ENCODE measurements at regions not wholly inside any gene's neighbourhood (a gene's known extent, or its start where the extent isn't known, plus 50 kb on each side); places are given as distances from the start of the nearest gene placed in this dataset.

DNA sequence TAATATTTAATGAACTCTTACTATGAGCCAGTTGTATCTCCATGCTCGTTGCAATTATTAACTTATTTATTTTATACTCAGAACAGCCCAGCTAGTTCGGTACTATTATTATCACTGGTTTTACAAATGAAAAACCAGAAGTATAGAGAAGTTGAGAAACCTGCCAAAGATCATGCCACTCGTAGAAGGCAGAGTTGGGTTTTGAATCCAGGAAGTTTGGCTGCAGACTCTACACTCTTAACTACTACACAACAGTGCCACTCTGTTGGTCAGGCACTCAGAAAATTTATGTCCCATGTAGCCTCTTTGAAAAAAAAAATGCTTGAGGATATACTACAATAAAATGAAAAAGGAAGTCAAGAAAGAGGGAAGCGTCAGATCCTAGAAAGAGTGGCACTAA is 71.5 kb upstream of the ARID2 start:
- Histone ChIP-seq H3K36me3 (no peaks in the 10 kb centered on the region), H3K27me3 (no peaks in the 10 kb centered on the region), H3K27ac (no peak overlapping the region), H3K4me1 (peaks cover 0 to 5% of the 10 kb centered on the region in 2 donors), H3K9me3 (no peaks in the 10 kb centered on the region), H3K4me3 (no peak overlapping the region)
- DNase-seq = no peak
- no peak for ATAC-seq
- TF ChIP-seq, protein P1, sequence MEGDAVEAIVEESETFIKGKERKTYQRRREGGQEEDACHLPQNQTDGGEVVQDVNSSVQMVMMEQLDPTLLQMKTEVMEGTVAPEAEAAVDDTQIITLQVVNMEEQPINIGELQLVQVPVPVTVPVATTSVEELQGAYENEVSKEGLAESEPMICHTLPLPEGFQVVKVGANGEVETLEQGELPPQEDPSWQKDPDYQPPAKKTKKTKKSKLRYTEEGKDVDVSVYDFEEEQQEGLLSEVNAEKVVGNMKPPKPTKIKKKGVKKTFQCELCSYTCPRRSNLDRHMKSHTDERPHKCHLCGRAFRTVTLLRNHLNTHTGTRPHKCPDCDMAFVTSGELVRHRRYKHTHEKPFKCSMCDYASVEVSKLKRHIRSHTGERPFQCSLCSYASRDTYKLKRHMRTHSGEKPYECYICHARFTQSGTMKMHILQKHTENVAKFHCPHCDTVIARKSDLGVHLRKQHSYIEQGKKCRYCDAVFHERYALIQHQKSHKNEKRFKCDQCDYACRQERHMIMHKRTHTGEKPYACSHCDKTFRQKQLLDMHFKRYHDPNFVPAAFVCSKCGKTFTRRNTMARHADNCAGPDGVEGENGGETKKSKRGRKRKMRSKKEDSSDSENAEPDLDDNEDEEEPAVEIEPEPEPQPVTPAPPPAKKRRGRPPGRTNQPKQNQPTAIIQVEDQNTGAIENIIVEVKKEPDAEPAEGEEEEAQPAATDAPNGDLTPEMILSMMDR (IDR thresholded peaks at IDR 0.05) = no peak
- intact Hi-C loops (cut with DNase I) = no loop called here

DNA sequence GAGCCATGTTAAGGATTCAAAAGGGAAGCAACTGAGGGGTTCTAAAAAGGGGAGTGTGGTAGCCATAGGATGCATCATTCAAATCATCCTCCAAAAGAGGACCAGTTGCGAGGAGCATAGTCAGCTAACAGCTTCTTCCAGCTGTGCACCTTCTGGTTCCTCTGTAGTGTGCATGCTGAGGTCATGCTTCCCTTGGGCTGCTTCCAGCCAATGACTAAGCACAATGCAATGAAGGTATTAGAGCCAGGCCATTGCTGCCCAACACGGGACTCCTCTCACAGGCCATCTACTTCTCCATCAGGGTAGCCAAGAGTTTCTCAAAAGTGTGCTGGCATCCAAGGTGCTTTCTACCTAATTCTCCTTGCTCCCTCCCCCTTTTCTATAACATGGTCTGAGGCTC is 69.2 kb upstream of the ARID2 start:
- peaks cover 0 to 5% of the 10 kb centered on the region in 2 donors for H3K4me1 ChIP-seq
- intact Hi-C loops (cut with DNase I) = no loop called here
- H3K9me3 ChIP-seq = no peaks in the 10 kb centered on the region
- no peak overlapping the region for H3K27ac ChIP-seq
- TF ChIP-seq, protein P1 (IDR thresholded peaks at IDR 0.05) = no peak
- no peaks in the 10 kb centered on the region for H3K27me3 ChIP-seq
- ATAC-seq (peak; percentile 50), DNase-seq (peak in 1 of 4 donors; percentile 38)
- H3K4me3 ChIP-seq = no peak overlapping the region
- H3K36me3 ChIP-seq = no peaks in the 10 kb centered on the region

DNA sequence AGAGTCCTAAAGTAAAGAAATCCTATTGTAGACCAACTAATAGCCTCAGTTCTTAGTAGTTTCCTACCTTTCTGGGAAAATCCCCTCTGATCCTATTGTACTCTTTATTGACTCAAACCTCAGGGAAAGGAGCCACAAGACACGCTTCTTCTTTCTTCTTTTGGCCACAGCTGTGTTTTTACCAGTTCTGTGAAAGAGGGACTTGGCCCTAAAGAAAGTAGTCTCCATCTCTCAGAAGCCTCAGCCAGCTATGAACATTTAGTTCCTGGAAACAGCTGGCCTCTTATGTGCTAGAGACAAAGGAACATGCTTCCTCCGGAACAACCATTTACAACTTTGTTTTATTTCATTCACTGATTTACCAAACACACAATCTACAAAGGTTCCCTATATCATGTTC is 66.1 kb upstream of the ARID2 start:
- Histone ChIP-seq H3K27ac (no peak overlapping the region), H3K9me3 (no peaks in the 10 kb centered on the region), H3K27me3 (no peaks in the 10 kb centered on the region), H3K36me3 (no peaks in the 10 kb centered on the region), H3K4me3 (no peak overlapping the region), H3K4me1 (peaks cover 0 to 5% of the 10 kb centered on the region in 2 donors)
- intact Hi-C loops (cut with DNase I) = no loop called here
- ATAC-seq (no peak), DNase-seq (no peak)
- TF ChIP-seq, protein P1 (IDR thresholded peaks at IDR 0.05) = no peak

DNA sequence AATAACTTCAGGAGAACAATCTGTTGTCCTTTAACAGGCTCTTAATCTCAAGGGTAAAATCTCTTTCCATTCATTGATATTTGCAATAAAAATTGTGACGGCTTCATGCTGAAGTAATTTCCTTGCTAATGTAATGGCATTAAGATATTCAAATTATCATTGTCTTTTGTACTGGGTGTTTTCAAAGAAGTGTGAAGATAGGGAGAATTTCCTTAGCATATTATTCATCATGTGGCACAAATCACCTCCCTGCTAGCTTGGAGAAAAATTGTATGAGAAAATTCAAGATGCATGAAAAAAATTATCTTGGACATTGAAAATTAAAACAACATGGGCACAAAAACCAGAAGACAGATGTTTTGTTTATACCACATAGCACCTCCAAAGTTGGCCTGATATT is 63.6 kb upstream of the ARID2 start:
- Histone ChIP-seq H3K36me3 (no peaks in the 10 kb centered on the region), H3K27ac (no peak overlapping the region), H3K4me1 (peaks cover 0 to 25% of the 10 kb centered on the region in 2 donors), H3K27me3 (no peaks in the 10 kb centered on the region), H3K9me3 (no peaks in the 10 kb centered on the region), H3K4me3 (no peak overlapping the region)
- no peak for DNase-seq
- intact Hi-C loops (cut with DNase I) = no loop called here
- TF ChIP-seq, protein P1 (IDR thresholded peaks at IDR 0.05) = no peak
- ATAC-seq = no peak

DNA sequence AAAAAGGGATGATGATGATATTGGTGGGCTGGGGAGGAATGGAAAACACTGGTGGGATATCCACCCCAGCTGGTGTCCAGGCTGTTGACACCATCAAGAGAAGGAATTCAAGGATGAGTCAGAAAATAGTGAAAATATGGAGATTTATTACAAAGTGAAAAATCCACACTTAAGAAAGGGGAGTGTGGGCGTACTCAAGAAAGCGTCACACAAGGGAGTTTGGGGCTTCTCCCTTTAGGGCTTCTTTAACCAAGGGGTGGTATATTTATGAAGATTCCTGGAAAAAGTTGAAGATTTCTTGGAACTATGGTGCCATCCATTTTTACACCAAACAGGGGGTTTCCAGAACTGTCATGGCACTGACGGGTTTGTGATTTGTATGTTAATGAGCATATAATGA is 63.1 kb upstream of the ARID2 start:
- Histone ChIP-seq H3K4me3 (no peak overlapping the region), H3K27ac (no peak overlapping the region), H3K9me3 (no peaks in the 10 kb centered on the region), H3K27me3 (no peaks in the 10 kb centered on the region), H3K36me3 (no peaks in the 10 kb centered on the region), H3K4me1 (peaks cover 0 to 29% of the 10 kb centered on the region in 2 donors)
- intact Hi-C loops (cut with DNase I) = no loop called here
- no peak for ATAC-seq
- TF ChIP-seq, protein P1 (IDR thresholded peaks at IDR 0.05) = no peak
- DNase-seq = no peak
